ENCODE measurements at regions not wholly inside any gene's neighbourhood (a gene's known extent, or its start where the extent isn't known, plus 50 kb on each side); places are given as distances from the start of the nearest gene placed in this dataset.
"Not testable (repeated sequence)": the region's sequence is repeated elsewhere in the genome, so short reads cannot be mapped to it uniquely, and the experiment has no call there.

GRCh38 chr3:15993660-15994059, 180.8 kb upstream of the GALNT15 start:
- DNase-seq, result not testable (repeated sequence)

DNA sequence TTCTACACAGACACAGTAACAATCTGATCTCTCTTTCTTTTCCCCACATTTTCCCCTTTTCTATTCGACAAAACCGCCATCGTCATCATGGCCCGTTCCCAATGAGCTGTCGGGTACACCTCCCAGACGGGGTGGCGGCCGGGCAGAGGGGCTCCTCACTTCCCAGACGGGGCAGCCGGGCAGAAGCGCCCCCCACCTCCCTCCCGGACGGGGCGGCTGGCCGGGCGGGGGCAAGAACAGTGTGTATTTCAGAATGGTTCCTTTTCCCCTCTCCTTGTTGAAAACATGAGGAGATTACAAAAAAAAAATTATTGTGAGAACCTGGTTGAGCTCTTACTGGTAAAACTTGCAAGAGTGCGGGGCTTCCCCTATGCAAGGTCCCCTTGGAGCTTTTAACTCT, 178.0 kb upstream of the GALNT15 start:
- not testable (repeated sequence) for DNase-seq

- DNase-seq, result no peak
These were observed 177.1 kb upstream of the GALNT15 start for GRCh38 chr3:15997274-15997943.

DNA sequence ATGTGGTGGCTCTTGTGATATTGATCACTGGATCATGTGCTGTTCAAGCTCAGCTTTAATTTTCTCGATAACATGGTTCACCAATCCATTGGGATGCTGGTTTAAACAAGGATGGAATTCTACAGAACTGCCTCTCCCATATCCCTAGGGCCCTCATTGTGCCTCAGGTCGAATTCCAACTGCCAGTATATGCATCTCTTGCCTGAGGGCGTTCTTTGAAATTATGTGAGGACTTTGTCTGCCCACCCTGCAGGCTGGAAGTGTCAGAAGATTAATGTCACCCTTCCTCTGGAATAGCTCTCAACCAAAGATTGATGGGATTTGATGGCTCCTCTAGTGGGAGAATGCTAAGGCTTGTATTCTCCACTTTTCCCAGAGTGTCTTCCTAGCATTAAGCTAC, 175.6 kb upstream of the GALNT15 start:
- DNase-seq, result no peak

DNA sequence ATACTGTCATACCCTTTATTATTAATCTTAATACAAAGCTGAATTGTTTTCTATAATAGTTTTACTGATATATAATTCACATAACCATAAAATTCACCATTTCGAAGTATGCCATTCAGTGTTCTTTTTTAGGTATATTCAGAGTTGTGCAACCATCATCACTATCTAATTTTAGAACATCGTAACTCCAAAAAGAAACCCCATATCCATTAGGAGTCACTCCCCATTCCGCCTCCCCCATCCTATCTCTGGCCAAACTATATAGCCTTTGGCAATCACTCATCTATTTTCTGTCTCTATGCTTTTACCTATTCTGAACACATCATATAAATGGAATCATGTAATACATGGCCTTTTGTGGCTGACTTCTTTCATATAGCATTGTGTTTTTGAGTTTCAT, 169.7 kb upstream of the GALNT15 start:
- no peak for DNase-seq

DNA sequence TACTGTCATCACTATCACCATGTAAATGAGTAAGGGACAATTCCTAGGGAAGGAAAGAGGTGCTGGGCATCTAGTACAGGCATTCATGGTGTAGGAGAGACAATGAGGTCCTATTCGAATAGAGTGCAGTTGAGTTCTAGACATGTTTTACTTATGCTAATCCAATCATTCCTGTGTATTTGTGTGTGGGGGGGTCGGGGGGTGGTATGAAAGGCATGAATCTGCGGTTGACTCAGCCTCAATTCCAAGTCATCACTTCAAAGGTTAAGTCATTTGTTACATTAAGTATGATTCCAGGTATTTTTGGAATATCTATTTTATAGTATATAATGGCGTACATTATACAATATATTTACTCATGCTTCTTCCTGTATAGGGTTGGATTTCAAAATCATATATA, 163.1 kb upstream of the GALNT15 start:
- no peak for DNase-seq

- no peak for DNase-seq
These were observed 162.4 kb upstream of the GALNT15 start for GRCh38 chr3:16012086-16012485.

DNA sequence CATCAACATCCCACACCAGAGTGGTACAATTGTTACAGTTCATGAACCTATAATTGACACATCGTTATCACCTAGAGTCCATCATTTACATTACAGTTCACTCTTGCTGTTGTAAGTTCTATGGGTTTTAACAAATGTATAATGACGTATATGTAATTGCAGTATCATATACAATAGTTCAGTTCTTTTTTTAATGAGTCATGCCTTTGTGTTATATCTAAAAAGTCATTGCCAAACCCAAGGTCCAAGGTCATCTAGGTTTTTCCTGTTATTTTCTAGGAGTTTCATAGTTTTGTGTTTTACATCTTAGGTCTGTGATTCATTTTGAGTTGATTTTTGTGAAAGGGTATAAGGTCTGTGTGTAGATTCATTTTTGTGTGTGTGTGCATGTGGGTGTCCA, 160.9 kb upstream of the GALNT15 start:
- DNase-seq, result no peak

- not testable (repeated sequence) for DNase-seq
These were observed 152.7 kb upstream of the GALNT15 start for GRCh38 chr3:16021801-16022200.

DNA sequence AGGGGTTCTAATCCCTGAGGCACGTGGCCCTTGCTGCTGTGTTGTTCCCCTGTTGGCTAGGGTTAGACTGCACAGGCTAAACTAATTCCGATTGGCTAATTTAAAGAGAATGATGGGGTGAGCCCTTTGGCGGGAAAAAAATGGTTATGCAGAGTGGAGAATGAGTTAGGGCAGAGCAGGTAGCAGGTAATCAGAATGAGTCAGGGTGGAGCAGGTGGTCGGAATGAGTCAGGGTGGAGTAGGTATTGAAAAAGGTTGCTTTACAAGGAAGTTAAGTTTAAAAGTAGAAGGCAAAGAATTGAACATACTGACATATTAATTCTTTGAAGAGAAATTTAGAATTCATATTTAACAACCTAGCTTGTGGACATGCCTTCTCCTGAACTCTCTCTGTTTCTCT, 150.6 kb upstream of the GALNT15 start:
- not testable (repeated sequence) for DNase-seq

DNA sequence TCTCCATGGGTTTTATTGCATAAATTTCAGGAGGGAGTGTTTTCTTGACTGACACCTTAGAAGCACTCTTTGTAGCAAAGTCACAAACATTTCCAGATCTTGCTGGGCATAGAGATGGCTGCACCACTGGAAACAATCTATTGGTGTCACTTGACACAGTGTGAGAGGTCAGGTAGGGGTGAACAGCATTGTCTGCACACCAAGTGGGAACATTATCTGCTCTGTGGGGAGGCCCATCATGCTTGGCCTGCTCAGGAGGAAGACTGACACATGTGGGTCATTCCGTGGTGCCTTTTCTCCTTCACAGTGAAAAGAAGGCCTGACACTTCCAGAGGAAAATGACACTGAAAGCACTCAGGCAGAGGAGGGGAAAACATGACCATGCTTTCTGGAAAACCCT, 149.9 kb upstream of the GALNT15 start:
- DNase-seq, result no peak

GRCh38 chr3:16026753-16027152, 147.7 kb upstream of the GALNT15 start:
- DNase-seq, result no peak

GRCh38 chr3:16028604-16029003, 145.9 kb upstream of the GALNT15 start:
- DNase-seq, result no peak

DNA sequence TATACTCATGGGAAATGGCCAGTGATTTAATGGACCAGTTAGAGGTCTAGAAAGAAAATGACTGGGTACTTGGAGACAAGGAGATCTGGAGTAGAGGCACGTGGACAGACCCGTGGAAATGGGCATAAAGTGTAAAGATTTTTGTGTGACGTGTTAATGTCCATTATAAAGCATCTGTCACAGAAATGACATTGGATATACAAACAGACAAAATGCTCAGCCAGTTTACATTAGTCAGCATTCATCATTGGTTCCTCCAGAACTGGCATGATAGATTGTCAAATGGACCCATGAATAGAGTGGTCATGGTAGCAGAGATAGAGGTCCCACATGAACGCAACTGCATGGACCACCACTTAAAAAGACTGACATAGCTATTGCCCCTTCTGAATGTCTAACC, 144.1 kb upstream of the GALNT15 start:
- DNase-seq, result no peak

DNA sequence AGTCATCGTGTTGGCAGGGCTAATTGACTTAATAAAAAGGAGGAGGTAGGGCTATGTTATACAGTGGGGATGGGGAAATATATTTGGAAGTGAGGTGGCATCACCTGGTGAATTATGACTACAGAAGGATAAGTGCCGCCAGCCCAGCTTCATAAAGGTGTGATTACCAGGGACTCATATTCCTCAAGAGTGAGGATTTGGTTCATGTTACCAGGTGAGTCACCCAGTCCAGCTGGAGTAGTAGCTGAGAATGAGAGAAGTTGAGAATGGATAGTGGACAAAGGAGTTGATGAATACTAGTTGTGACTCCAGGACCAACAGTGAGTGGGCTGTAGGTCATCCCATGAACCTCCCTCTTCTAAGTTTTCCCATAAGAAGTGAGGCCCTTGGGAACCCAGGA, 143.0 kb upstream of the GALNT15 start:
- no peak for DNase-seq

- no peak for DNase-seq
These were observed 140.4 kb upstream of the GALNT15 start for GRCh38 chr3:16033889-16034687.

DNA sequence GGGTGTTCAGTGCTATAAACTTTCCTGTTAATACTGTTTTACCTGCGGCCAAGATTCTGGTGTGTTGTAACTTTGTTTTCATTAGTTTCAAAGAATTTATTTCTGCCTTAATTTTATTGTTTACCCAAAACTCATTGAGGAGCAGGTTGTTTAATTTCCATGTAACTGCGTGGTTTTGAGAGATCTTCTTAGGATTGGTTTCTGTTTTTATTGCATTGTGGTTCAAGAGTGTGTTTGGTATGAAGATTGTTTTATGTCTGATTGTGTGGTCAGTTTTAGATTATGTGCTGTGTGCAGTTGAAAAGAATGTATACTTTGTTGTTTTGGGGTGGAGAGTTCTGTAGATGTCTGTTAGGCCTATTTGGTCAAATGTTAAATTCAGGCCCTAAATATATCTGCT, 133.5 kb upstream of the GALNT15 start:
- no peak for DNase-seq

DNA sequence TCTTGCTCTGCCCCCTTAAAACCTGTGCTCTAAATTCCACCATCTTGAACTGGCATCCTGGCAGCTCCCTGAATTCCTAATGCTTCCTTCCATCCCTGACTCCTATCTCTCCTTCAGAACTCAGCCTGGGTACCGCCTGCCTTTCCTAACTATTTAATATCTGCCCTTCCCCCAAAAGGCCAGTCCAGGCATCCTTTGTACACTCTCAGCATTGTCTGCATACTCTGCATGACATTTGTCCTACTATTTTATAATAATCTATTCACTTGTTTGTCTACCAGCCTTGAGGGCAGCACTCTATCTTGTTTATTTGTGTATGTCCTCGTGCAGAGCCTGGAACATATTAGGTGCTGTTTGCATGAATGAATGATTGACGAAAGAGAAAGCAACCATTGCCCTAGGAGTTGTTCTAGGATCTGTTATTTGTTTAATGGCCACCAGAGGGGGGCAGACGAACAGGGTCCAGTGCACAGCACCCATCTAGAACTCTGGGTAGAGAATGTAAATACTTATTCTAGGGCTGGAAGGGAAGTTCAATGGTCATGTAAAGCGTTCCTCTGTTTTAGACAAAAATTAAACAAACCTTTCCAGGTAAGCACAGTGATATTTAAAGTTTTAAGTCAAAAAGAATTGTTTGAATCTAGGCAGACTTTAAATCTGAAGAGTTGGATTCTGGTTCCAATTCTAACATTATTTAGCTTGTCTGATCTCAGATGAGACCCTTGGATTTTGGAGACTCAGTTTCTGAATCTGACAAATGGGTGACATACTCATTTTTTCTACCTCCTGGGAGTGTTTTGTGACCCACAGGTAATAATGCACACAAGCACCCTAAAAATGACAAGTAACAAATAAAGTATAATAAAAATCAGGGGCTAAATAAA, 125.8 kb upstream of the GALNT15 start:
- peak; percentile 10 for DNase-seq

DNA sequence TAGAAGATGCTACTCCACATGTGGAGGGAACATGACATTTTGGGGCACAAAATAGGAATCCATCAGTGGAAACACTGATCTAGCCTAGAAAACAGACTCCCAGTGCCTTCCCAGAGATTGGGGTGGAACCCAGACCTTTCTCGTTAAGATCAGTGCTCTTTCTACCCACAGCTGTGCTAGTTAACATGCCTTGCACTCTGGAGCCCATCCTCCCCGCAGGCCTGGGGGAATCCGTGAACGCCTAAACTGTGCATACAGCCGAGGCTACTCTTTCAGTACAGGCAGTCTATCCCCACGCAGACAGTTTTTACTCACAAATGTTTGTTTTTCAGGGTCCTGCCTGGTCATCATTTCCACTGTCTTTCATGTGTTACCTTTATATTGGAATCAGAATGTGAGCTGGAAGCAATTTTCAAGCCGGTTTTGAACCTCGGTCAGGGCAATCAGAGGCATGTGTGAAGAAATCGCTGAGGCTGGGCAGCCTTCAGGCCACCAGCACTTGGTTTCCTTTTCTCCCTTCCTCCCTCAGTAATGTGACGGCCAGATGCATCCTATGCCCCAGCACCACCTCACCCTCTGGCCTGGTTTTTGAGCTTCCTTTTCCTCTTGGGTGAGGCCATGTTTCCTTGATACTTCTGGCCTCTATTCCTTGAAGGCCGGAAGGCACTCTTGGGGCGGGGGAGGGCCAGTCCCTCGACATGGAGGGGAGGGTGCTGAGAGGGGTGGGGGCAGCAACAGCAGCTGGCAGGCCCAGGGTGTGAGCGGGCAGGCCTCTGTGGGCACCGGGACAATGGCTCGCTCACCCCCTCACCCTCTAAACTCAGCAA, 123.6 kb upstream of the GALNT15 start:
- no peak for DNase-seq

DNA sequence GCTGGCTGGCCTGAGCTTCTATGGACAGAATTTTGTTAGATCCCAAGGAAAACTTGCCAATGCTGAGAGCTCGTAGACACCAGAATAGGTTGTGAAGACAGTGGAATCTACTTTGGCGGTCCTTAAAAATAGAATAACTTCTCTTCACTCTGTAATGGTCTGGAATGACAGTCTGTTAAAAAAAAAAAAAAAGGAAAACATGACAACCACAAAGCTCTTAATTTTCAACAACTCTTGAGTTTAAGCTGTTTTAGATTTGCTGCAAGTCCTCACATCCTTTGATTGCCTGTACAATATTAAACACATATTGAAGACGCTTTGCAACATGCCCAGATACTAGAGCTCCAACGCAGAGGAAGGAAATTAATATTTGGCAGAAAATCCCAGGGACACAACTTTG, 122.8 kb upstream of the GALNT15 start:
- DNase-seq, result no peak

DNA sequence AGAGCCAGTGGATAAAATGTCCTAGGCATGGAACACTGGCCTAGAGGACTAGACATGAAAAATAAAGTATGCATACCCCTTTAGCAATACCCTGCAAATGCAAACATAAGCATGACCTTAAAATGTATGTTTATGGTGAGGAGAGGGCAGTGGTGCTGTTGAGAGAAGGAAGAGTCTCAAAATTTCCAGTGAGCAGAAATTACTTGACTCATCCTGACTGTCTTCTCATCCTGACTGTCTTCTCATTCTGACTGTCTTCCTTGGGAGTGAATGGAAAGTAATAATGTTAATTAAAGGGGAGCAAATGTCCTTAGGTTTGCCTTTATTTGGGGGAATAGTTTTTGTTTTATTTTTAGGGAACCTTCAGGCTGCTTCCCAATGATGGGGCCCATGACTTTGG, 121.5 kb upstream of the GALNT15 start:
- DNase-seq, result no peak

DNA sequence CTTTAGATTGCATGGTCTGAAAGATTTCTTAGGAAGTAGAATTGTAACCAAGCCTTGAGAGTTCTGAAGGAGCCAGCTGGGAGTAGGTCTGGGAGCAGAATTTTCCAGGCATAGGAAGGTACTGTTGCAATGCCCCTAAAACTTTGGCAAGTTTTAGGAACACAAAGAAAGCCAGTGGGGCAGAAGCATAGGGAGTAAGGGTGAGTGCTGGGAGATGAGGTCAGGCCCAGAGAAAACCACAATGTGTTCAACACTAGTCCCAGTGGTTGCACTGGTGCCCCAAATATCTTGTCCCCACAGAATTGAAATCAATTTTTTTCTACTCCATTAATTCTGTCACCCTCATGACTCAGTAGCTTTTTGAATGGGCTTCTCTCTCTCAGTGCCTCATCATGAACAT, 120.7 kb upstream of the GALNT15 start:
- no peak for DNase-seq
